ENCODE measurements at regions not wholly inside any gene's neighbourhood (a gene's known extent, or its start where the extent isn't known, plus 50 kb on each side); places are given as distances from the start of the nearest gene placed in this dataset.
"Not testable (repeated sequence)": the region's sequence is repeated elsewhere in the genome, so short reads cannot be mapped to it uniquely, and the experiment has no call there.

GRCh38 chr5:166286832-166287231, 2004.6 kb upstream of the WWC1 start:
- no peak for DNase-seq

GRCh38 chr5:166287866-166288265, 2003.6 kb upstream of the WWC1 start:
- DNase-seq, result no peak

- DNase-seq, result not testable (repeated sequence)
These were observed 1999.6 kb upstream of the WWC1 start for GRCh38 chr5:166291800-166292199.

- no peak for DNase-seq
These were observed 1997.6 kb upstream of the WWC1 start for GRCh38 chr5:166293892-166294291.

- no peak for DNase-seq
These were observed 1989.3 kb upstream of the WWC1 start for GRCh38 chr5:166302166-166302565.

- DNase-seq, result no peak
These were observed 1974.0 kb upstream of the WWC1 start for GRCh38 chr5:166317425-166317824.

GRCh38 chr5:166320920-166321480, 1970.4 kb upstream of the WWC1 start:
- no peak for DNase-seq

GRCh38 chr5:166324372-166324771, 1967.1 kb upstream of the WWC1 start:
- DNase-seq, result no peak

GRCh38 chr5:166329149-166329800, 1962.2 kb upstream of the WWC1 start:
- no peak for DNase-seq

GRCh38 chr5:166330036-166330435, 1961.4 kb upstream of the WWC1 start:
- no peak for DNase-seq

GRCh38 chr5:166331521-166331920, 1959.9 kb upstream of the WWC1 start:
- DNase-seq, result no peak

- DNase-seq, result no peak
These were observed 1952.6 kb upstream of the WWC1 start for GRCh38 chr5:166338801-166339200.

GRCh38 chr5:166340039-166340438, 1951.4 kb upstream of the WWC1 start:
- no peak for DNase-seq

- no peak for DNase-seq
These were observed 1949.6 kb upstream of the WWC1 start for GRCh38 chr5:166341740-166342337.

GRCh38 chr5:166342402-166342801, 1949.0 kb upstream of the WWC1 start:
- DNase-seq, result no peak

- DNase-seq, result no peak
These were observed 1944.6 kb upstream of the WWC1 start for GRCh38 chr5:166346726-166347374.

- DNase-seq, result no peak
These were observed 1942.4 kb upstream of the WWC1 start for GRCh38 chr5:166349046-166349445.

GRCh38 chr5:166353580-166353979, 1937.9 kb upstream of the WWC1 start:
- no peak for DNase-seq

- DNase-seq, result no peak
These were observed 1937.1 kb upstream of the WWC1 start for GRCh38 chr5:166354332-166354731.

- DNase-seq, result no peak
These were observed 1935.3 kb upstream of the WWC1 start for GRCh38 chr5:166356096-166356495.

GRCh38 chr5:166358127-166358830, 1933.2 kb upstream of the WWC1 start:
- no peak for DNase-seq

- DNase-seq, result no peak
These were observed 1928.2 kb upstream of the WWC1 start for GRCh38 chr5:166363087-166363760.

- DNase-seq, result no peak
These were observed 1926.3 kb upstream of the WWC1 start for GRCh38 chr5:166365164-166365563.
